NCI-H2107 treated with DMSO at 0.1 percent for 48 hours (cell line): ENCODE measurements at regions not wholly inside any gene's neighbourhood (a gene's known extent, or its start where the extent isn't known, plus 50 kb on each side); places are given as distances from the start of the nearest gene placed in this dataset.
"Not testable (repeated sequence)": the region's sequence is repeated elsewhere in the genome, so short reads cannot be mapped to it uniquely, and the experiment has no call there.

Source experiments
- DNase-seq: peaks from one replicate; lab custom pipeline; 2025; ENCODE audit not compliant: unreplicated experiment; lab: John Stamatoyannopoulos, UW

GRCh38 chr1:168825820-168826219 is 96.8 kb upstream of the DPT start:
- DNase-seq: no peak

- no peak for DNase-seq
Observed at GRCh38 chr1:168826269-168826668, 97.3 kb upstream of the DPT start.

DNA sequence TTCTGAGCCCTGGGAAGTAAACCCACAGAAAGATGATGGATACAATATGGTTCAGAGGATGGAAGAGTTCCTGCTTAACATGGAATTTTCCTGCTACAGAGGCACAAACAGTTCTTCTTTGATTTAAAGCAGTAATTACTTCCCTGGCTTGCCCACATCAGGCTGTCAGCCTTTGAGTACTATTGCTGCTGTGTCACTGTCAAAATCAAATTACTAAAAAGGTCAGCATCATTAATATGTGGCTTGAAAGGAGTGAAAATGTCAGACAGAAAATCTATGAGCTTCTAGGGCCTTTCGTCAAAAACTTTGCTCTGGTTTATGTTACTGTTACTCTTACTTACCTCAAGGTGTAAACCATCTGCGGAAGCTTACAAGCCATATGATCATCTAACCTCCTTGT is 98.6 kb upstream of the DPT start:
- no peak for DNase-seq

GRCh38 chr1:168829876-168830275 is 100.9 kb upstream of the DPT start:
- no peak for DNase-seq

DNA sequence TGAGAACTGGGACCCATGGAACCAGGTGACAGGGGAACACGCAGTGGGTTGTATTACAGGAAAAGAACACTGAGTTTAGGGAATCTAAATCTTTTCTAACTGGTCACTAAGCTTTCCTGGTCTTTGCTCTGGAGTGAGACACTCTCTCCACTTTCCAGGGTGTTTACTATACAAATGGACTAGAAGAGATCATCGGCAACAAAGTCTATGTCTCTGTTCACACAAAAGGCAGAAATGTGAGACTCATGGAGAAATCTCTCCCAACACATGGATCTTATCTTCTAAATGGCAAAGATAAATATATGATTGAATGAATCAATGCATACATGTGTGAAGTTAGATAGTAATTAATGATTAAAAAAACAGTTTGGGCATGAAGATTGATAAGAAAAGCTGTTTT is 101.6 kb upstream of the DPT start:
- no peak for DNase-seq

DNA sequence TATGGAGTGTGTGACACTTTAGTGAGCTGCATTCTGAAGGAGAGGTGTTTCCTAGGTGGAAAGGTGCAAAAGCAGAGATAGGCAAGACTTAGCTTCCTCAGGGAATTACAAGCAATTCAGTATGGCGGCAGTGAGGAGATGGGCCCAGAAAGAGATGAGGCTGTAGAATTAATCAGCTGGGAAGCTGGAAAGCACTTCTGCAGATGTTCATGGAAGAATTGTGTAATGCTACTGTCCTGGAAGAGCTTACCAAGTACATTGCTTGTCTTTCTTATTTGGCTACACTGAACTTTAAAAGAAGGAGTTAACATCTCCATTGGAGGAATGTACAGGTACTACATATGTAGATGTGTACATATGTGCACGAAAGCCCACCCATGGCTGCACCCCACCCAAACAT is 103.7 kb upstream of the DPT start:
- no peak for DNase-seq

GRCh38 chr1:168833362-168833761 is 104.4 kb upstream of the DPT start:
- no peak for DNase-seq

- DNase-seq: no peak
Observed at GRCh38 chr1:168833801-168834224, 104.8 kb upstream of the DPT start.

DNA sequence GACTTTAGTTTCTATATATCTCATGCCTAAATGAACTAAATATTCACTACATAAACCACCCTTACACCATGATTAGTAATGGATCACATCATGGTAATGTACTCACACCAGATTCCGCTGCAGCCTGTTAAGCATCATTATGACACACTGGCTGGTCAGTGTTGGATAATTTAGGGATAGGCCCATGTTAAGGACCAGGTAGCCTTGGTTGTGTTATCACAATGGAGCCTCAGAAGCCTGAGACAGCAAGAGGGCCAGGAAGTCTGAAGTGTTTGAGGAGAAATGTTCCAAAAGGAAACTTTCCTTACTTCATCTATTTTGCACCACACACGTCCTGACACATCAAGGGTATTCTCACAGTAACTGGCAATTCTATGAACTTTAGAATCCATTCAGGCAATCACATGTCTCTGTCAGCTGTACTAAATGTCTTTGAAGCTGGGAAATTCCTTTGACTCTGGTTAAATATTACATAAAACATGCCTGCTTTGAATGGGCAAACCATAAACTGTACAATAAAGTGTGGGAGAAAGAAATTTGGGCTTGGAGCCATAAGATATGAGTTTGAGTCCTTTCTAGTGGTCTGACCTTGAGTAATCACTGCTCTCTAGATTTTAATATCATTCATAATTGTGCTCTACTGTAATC is 105.3 kb upstream of the DPT start:
- DNase-seq: no peak

DNA sequence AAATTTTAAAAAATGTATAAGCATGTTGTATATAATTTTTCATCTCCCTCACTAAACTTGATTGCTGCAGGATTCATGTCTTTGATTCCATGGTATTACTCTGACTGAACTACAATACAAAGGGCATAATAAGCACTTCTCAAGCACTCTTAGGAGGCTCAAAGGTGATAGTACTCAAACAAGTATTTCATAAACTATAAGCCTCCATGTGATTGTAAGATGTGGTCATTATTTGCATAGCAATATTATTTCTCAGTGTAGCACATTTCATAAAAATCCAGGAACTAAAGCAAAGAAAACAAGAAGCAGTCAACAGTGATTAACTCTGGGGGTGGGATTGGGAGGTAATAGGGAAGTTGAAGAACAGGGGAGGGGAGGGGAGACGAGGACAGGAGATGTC is 106.2 kb upstream of the DPT start:
- no peak for DNase-seq

- DNase-seq: no peak
Observed at GRCh38 chr1:168835791-168836190, 106.8 kb upstream of the DPT start.

DNA sequence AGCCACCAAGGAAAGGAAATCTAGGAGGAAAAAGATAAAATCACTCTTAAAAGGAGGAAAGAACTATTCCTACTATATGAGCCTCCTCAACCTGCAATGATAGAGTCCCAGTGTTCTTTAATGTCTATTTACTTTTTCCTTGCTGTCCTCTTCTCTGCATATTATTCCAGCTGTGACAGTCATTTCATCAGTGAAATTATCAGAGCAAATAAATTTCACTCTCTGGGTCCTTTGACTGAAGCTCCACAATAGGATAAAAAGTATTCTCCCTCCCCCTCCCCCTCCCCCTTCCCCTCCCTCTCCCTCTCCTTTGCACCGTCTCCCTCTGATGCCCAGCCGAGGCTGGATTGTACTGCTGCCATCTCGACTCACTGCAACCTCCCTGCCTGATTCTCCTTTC is 107.5 kb upstream of the DPT start:
- no peak for DNase-seq

DNA sequence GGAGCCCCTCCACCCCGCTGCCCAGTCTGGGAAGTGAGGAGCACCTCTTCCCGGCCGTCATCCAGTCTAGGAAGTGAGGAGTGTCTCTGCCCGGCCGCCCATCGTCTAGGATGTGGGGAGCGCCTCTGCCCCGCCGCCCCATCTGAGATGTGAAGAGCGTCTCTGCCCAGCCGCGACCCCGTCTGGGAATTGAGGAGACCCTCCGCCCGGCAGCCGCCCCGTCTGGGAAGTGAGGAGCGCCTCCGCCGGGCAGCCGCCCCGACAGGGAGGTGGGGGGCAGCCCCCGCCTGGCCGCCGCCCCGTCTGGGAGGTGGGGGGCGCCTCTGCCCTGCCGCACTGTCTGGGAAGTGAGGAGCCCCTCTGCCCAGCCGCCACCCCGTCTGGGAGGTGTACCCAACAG is 108.2 kb upstream of the DPT start:
- DNase-seq: not testable (repeated sequence)

GRCh38 chr1:168842306-168842705 is 113.3 kb upstream of the DPT start:
- DNase-seq: no peak

GRCh38 chr1:168842916-168843315 is 113.9 kb upstream of the DPT start:
- no peak for DNase-seq

DNA sequence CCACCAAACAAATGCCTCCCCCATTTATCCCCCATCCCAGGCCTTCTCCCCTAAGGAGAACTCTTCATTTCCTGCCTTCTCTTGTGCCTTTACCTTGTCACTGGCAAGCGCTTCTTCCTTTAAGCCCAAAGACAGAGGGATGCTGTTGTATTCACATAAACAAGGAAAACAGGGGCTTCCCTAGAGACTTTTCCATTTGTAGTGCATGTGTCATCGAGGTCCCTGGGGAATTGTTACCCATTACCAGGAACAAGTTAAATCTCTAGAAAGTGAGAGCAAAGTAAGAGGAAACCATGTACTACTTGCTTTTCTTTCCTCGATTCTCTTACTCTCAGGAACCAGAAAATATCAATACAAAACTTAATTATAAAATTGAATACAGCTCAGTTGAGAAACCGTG is 114.4 kb upstream of the DPT start:
- DNase-seq: no peak

- no peak for DNase-seq
Observed at GRCh38 chr1:168843950-168844349, 114.9 kb upstream of the DPT start.

- DNase-seq: no peak
Observed at GRCh38 chr1:168845140-168845539, 116.1 kb upstream of the DPT start.

DNA sequence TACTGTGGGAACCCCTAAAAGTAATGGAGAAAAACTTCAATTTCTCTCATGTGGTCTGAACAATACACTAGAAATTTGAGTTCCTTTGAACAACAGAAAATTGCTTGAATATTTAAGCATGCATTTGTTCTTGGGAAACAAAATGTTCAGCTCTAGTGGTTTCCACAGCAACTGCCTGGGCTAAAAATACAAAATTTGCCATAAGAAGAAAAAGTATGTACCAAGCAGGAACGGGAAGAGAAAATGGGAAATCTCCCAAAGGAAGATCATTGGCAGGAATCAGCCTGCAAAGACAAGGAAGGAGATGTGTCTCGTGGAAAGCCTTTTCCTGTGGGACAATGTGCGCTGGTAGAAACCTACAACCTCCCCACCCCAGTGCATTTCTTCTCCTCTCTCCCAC is 119.0 kb upstream of the DPT start:
- DNase-seq: no peak

- DNase-seq: no peak
Observed at GRCh38 chr1:168861421-168862004, 132.5 kb upstream of the DPT start.

DNA sequence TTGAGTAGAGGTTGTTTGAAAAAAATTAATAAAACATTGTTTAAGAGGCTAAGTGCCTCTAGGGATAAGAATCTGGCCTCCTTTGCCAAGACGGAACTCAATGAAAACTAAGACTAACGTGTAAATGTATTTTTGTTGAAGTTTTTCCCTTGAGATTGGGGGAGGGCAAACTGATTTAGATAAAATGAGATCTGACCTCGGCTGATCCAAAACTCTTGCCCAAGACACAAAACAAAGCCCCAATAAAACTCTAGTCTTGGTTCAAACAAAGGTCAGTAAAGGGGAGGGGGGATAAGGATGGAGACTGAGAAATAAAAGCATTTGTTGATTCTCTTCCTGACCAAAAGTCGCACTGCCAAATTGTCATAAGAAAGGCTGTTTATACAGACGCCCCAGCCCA is 134.8 kb upstream of the DPT start:
- DNase-seq: no peak

DNA sequence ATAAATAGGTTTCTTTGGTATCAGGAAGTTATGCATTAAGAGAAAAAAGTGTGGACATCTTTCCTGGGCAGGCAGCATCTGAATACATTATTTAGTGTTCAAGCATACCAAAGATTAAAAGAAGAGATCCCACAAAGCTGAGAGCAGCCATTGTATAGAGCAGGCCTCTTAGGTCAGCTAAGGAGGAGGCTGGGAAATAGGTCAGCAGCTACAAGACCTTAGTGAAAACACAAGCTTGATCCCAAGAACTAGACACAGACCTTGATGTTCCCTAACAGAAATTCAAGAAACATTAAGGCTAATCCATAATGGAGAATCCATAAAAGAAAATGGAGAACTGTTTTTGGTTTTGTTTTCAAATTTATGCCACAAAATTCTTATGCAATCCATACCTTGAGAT is 135.3 kb upstream of the DPT start:
- no peak for DNase-seq
